ENCODE measurements at regions not wholly inside any gene's neighbourhood (a gene's known extent, or its start where the extent isn't known, plus 50 kb on each side); places are given as distances from the start of the nearest gene placed in this dataset.

DNA sequence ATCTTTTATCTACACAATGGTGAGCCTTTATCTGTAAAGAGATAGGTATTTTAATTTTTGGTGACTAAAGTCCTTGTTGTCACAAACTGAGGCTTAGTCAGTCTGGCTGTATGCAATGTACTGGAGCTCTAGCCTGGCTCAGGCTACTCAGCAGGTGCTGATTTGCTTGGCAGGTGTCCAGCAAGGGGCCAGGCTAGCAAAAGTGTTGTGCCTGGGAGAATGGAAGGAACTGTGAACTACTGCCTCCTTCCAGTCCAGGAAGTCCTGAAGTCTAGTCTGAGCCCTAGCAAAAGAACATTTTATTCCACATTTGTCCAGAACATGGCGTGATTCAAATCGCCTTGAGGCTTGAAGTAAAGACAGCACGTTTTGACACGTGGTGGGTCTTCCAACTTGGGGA lies 260.5 kb downstream of the CCDC85A start:
- peak; percentile 73 for DNase-seq (ENCODE audit: low read depth)

DNA sequence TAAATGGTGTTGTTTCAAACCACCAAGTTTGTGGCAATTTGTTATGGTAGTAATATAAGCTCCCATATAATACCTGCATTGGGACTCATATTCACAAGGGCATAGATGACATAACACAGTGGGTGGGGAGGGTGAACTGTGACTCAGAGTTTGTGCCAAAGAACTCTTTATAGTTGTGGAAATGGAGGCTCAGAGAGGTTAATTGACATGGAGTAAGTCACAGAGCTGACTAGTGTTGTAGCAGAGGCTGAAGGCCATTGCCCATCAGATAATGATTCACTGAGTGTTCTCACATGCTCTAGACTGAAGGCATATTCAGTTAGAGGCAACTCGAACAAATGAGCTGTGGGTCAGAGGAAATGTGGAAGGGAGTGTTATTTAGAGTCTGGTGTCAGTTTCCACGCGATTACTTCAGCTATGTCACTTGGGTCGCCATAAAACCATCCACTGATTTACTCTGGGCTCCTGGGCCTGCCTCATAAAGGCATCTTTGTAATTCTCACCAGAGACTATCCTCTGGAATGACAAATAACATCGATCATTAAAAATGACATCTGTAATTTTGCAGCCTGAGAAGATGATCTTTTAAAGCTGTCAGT lies 264.7 kb downstream of the CCDC85A start:
- DNase-seq (ENCODE audit: low read depth): peak; percentile 27

DNA sequence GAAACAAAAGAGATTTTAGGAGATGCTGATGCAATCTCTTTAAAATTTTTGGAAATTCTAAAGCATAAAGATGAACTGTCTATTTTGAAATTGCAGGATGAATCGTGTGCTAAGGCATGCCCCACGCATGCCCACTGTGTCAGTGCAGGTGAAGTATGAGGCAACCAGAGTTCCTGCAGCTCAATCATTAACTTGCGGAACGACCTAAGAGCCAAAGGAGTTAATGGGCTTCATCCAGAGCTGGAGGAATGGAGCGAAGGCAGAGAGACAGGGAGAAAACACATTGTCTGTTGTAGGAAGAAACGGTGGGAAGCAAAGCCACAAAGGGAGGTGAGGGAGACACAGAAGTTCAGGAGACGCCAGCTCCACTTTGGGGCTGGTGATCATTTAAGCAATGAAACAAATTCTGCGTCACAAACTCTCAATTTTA lies 265.2 kb downstream of the CCDC85A start:
- DNase-seq (ENCODE audit: low read depth): no peak

DNA sequence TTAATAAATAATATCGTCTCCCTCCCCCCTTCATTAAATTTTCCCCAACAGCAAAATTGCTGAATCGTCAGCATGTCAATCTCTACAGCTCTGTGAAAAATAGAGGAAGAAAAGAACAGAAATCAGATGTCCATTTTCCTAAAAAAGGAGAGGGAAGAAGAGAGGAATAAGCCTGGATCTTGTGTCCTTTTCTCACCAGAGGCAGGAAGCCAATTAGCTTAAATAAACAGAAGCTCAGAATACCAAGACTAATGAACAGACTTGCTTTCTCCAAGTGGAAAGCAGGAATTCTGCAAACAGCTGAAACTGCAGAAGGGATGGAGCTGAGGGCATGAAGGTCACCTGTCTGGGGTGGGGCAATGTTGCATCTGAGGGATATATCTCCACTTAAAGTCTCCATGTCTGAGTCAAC lies 265.7 kb downstream of the CCDC85A start:
- no peak for DNase-seq (ENCODE audit: low read depth)

DNA sequence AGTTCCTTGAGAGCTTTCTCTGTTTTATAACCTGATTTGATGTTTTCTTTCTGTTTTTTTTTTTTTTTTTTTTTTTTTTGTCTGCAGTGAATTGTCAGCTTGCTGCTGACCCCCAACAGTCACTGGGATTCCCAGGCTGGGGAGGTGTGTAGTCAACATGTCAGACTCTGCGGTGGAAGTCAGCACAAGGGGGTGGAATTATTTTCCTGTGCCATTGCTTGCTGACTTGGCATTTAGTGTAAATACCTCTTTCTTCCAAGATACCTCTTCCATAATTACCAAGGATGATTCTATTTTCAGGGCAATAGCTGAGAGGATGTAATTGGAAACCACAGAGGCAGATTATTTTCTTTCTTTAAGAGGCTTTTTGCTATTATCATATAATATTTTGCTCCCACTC lies 266.3 kb downstream of the CCDC85A start:
- DNase-seq (ENCODE audit: low read depth): no peak

DNA sequence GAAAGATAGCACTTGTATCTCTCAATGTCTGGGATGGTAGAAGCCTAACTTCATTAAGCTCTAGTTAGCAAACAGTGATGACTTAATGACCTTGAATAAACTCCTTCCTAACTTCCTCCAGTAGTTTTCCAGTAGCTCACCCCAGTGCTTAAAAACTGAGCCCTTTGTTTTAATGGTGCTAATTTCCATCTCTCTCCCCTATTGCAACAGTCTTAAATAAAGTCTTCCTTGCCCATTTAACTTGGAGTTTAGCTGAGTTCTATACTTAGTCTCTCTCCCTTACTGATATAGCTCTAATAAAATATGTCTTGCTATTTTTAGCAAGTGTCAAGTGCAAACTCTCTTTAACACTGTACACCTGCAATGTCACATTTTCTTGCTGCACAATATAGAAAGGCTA lies 267.0 kb downstream of the CCDC85A start:
- DNase-seq (ENCODE audit: low read depth): no peak

DNA sequence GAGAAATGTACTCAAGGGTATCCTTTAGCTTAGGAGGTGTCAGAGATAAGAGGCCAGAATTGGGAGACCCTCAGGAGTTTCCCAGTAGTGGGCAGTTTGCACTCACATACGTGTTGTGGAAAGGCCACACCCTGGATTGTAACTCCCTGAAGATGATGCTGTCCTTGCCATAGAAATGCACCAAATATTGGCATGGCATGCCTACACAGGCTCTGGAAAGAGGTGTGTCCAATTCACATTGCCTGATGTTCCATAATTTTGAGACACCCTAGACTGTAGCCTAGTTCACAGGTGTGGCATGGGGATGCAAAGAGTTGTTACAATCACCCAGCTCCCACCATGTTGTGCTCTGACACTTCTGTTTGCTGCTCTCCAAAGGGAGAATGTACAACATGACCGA lies 271.9 kb downstream of the CCDC85A start:
- DNase-seq (ENCODE audit: low read depth): no peak

DNA sequence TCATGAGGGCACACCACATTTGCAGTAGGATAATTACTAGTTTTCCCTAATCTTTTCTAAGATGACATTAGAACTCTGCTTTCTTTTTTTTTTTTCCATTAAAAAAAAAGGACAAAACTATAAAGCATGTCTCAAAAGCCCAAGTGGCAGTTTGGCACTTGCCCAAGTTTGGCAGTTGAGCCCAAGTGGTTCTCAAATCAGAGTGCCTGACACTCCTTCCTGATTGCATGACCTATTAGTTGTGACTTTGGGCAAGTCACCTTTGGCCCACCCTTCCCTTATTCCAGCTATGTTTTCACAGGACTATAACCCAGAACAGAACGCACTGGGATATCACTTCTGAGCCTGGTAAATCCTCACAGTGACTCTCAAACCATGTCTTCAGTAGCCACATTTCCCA lies 273.0 kb downstream of the CCDC85A start:
- no peak for DNase-seq (ENCODE audit: low read depth)

DNA sequence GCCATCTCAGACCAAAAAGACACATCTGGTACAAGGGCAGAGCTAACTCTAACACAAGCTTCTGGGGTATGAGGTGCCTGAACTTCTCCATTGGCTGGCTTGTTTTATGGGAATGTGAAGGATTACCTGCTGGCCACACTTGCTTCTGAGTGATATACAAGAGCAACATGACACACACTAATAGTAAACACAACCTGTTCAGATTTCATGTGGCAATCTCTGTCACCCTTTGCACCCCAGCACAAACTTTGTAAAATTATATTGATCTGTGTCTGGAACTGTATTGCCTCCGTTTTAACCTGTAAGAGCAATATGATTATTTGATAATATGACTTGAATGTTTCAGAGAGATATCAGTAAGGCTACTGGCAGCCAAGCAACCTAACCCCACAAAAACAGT lies 276.7 kb downstream of the CCDC85A start:
- no peak for DNase-seq (ENCODE audit: low read depth)

DNA sequence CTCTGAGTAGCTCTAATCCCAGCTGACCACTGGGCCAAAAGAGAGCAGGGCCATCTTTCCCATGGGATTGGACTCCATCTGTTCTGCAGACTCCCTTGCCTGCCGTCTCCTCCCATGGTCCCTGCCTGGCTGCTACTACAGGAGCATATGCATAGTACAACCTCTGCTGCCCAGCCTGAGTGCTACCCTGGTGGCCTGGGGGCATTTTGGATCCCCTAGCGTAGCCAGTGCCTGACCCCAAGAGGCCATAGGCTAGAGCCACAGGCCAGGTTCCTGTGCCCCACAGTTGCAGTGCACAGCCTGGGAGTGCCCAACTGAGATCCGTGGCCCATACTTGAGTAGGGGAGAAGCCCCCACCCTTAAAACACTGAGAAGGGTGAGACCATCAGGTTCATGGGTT lies 280.3 kb downstream of the CCDC85A start:
- DNase-seq (ENCODE audit: low read depth): no peak

DNA sequence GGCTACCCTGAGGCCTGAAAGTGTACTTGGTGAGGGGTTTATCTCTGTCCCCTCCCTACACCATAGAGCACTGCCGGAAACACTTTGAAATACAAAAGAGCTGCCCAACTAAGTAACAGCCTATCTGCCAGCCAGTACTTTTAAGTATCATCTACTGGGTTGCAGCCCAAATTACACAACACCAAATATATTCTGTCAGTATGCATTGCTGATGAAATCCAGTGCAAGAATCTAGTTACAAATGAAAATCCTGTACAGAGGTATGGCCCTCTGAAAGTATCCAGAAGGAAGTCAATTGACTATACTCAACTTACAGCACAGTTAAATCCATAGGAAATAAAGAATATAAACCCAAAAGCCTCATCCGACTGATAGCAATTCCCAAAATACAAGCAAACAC lies 280.8 kb downstream of the CCDC85A start:
- DNase-seq (ENCODE audit: low read depth): no peak

DNA sequence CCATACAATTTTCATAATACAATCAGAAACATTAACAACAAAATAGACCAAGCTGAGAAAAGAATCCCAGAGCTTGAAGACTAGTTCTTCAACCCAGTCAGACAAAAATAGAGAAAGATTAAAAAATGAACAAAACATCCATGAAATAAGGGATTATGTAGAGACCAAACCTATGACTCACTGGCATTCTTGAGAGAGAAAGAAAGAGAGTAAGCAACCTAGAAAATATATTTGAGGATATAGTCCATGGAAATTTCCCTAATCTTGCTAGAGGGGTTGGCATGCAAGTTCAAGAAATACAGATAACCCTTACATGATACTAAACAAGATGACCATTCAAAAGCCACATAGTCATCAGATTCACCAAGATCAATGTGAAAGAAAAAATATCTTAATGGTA lies 281.7 kb downstream of the CCDC85A start:
- no peak for DNase-seq (ENCODE audit: low read depth)

DNA sequence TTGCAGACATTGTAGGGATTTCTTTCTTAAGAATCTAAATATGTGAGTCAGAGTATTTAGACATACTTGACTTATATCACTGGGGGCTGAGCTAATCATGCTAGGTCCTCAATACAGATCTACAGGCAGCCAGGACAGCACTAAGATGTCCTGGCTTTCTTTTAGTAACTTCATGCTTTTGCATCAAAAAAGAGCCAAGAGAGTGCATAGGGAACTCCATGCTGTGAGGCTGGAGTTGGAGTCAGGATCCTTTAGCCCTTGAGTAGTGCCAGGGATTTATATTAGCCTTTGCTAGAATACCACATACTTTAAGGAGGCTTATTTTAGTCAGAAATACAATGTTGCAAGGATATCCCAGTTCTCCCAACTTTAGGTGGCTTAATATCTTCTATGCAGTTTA lies 289.7 kb downstream of the CCDC85A start:
- DNase-seq (ENCODE audit: low read depth): no peak

DNA sequence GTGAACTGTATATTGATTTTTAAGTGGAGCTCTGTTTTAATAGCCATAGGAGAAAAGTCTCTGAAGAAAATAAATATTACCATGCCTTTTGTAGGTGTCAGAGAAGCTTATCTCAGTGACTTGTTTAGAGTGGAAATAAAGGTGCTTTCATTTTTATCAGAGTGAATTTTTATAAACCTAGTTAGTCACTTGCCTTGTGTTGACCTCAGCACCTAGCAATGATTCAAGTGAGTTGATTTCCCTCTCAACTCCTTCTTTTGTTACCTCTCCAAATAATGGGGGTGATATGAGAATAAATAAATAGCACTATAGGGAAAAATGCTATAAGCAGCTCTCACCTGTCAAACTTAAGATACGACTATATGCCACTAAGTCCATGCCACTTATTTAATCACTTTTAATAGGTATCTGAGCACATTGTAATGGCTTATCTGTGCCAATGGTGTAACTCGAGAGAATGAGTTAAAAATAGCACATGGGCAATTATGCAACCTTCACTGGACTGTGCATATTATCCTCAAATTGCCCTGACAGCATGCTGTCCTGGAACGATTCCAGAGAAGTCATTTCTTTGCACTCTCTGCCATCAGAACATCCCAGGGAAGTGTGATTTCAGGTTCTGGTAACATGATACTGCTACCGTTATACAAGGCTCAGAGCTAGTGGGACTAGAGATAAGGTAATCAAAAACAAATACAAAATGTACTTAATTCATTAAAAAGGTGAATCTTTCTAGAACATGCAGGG lies 290.8 kb downstream of the CCDC85A start:
- DNase-seq (ENCODE audit: low read depth): peak; percentile 58

DNA sequence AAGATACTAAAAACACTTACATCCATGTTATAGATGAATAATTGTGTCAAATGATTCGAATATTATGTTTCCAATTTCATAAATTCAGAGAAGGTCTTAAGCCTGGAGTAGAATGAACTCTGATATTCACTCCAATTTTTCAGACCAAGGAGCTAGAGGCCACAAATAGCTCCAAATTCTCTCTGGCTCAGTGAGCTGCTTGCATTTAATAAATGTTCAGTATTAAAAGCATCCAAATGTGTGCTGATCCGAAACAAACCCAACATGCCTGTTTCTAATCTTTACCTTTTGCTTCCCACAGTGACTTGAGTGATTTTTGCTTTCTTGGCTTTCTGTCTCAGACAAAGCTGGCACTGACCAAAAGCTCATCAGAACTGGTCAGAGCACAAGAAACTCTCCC lies 291.4 kb downstream of the CCDC85A start:
- no peak for DNase-seq (ENCODE audit: low read depth)

DNA sequence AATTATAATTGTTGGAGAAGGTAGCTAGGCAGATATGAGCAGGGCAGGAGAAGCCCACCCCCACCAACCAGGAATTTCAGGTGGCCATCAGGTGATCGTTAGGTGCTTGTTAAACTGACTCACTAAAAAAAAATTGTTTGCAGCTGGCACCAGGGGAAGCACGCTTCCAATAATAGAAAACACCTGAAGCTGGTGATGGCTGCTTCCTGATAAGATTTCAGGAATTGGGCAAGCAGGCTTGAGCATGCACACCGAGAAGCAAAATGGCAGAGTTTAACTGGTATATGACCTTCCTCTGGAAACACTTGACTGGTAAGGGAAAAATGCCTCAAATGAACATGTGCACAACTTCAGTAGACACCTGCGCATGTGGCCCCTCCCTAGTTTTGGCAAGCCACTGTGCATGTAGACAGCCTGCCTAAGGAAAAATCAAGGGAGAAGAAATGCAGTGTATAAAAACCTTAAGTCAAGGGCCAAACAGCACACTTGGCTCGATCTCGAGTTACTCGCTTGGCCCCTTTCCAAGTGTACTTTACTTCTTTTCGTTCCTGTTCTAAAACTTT lies 292.8 kb downstream of the CCDC85A start:
- DNase-seq (ENCODE audit: low read depth): no peak

DNA sequence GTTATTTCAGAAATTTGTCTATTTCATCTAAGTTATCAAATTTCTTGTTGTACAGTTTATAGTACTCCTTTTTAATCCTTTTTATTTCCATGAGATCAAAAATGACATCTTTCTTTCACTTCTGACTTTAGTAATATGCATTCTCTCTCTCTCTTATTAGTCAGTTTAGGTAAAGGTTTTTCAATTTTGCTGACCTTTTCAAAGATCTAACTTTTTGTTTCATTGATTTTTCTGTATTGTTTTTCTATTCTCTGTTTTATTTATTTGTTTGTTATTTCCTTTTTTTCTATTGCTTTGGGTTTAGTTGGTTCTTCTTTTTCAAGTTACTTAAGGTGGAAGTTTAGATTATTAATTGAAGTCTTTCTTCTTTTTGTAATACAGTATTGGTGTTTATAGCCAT lies 294.2 kb downstream of the CCDC85A start:
- DNase-seq (ENCODE audit: low read depth): no peak

DNA sequence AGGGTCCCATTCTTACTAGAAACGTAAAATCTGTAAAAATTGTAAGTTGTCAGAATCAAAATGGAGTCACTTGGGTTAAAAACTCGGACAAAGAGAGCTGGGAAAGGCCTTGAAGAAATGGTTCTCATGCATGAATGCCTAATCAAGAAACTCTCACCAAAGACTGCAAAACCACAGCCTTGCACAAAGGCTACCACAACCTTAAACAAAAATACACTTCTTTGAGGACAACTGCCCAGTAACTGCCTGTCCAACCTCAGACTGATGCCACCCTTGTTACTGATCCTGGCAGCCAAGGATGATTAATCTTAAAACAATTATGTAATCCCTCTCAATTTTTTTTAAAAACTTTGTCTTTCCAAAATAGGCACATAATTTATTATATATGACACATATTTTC lies 299.3 kb downstream of the CCDC85A start:
- peak; percentile 66 for DNase-seq (ENCODE audit: low read depth)

DNA sequence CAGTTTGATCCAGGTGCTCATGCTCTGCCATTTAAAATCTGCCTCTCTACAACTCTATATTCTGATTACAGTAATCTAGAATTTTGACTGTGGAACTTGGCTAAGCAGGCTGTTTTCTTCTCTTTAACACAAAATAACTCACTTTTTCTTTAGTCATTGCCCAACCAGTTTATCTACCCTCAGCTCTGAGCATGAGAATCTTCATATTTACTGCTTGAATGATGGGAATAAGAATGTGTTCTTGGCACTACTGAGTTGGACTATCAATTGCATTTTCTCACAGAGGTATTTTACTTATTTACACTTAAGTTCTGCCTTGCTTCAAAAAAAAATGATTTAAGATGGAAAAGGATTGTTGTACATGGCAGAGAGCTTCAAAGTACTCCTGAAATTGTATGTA lies 301.1 kb downstream of the CCDC85A start:
- no peak for DNase-seq (ENCODE audit: low read depth)

DNA sequence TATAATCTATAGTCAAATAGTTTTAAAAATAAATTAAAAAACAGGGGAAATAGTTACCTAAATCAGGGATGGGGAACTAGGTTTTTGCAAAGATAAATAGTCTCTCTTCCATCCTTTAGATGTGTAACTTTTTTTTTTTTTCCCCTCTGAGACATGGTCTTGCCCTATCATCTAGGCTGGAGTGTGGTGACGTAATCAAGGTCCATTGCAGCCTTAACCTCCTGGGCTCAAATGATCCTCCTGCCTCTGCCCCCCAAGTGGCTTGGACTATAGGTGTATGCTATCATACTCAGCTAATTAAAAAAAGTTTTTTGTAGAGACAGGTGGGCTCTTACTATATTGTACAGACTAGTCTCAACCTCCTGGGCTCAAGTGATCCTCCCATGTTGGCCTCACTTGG lies 316.5 kb downstream of the CCDC85A start:
- DNase-seq (ENCODE audit: low read depth): no peak

DNA sequence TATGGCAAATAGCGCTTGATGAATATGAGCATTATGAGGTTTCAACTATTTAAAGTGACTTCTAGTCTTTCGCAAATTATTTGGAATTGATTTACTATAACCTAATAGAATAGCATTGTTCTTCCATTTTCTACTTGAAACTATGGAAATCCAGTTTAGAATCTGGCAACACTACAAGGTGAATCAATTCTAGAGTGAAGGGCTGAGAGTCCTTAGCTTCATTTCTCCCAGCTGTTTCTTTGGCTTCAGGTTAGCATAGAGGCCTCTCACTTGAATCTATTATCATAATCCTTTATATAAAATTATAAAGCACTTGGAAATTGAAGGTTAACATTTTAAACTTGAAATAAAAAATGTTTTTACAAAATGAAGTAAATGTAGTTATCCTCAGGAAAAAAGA lies 318.8 kb downstream of the CCDC85A start:
- DNase-seq (ENCODE audit: low read depth): no peak

DNA sequence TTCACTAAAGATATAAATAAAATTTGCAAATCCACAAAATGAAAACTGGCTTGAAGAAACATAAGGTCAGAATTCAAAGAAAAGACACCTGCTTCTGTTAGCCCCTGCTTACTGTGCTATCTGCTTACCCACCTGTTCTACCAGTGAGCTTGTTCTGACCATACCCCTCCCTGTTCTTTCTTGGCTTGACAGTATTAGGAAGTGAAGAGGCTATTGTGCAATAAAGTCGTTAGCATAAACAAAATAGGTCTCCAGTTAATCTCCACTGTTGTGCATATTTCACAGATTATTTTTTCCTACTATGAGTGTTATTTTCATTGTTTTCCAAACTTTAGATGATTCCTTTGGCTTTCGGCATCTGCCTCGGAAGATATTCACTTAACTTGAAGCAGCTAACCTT lies 322.1 kb downstream of the CCDC85A start:
- DNase-seq (ENCODE audit: low read depth): no peak

DNA sequence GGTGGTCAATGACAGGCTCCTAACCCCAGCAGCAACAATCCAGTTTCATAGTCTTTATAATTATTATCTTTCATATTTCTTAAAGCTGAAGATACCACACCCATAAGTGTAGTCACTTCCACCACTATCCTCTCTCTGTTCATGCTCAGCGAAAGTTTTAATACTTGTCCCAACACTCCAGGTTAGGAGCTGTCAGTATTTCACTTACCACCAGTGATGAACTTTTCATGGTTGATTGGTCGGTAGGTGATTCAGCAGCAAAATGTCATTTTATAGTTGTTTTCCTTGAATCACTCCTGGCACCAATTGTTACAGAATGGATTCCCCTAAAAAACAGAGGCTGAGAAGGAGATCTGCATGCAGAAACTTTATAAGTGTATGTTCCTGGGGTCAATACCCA lies 324.9 kb downstream of the CCDC85A start:
- DNase-seq (ENCODE audit: low read depth): no peak

Measured in myocyte (in vitro differentiated cells).